ENCODE measurements at regions not wholly inside any gene's neighbourhood (a gene's known extent, or its start where the extent isn't known, plus 50 kb on each side); places are given as distances from the start of the nearest gene placed in this dataset.
"Not testable (repeated sequence)": the region's sequence is repeated elsewhere in the genome, so short reads cannot be mapped to it uniquely, and the experiment has no call there.

DNA sequence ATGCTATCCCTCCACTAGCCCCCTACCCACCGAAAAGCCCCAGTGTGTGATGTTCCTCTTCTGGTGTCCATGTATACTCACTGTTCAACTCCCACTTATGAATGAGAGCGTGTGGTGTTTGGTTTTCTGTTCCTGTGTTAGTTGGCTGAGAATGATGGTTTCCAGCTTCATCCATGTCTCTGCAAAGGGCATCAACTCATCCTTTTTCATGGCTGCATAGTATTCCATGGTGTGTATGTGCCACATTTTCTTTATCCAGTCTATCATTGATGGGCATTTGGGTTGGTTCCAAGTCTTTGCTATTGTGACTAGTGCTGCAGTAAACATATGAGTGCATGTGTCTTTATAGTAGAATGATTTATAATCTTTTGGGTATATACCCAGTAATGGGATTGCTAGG, 599.3 kb upstream of the B3GAT1 start:
- H3K9me2 ChIP-seq (ENCODE audit: insufficient read depth); H3K27ac ChIP-seq (ENCODE audit: low read depth, low read length); H4K20me1 ChIP-seq (ENCODE audit: insufficient read depth); RAD21 ChIA-PET (ENCODE audit: low non-redundant PET in 1 of 2, low total read pairs in 2 of 2, uncharacterized antibody in 2 of 2, unreplicated experiment in 2 of 2); H3K79me2 ChIP-seq (ENCODE audit: insufficient read depth, low read length); H2AFZ ChIP-seq (ENCODE audit: low read depth, low read length, poor library complexity, severe bottlenecking); DNase-seq (ENCODE audit: low read depth, low spot score); H3K9ac ChIP-seq (ENCODE audit: low read length); H3K4me3 ChIP-seq (replicated peaks in 1 of 2; ENCODE audit: low read depth in 1 of 2, low read length in 2 of 2); BruUV-seq (replicated peaks); intact Hi-C loops (cut with micrococcal nuclease); H3K4me1 ChIP-seq (ENCODE audit: control insufficient read depth in 1 of 2, insufficient read depth in 2 of 2, low read length in 2 of 2); H3K4me2 ChIP-seq (ENCODE audit: low read length); H3K9me3 ChIP-seq (ENCODE audit: control insufficient read depth in 1 of 2, insufficient read depth in 1 of 2, low read depth in 1 of 2, low read length in 2 of 2); POLR2A ChIA-PET; H3K36me3 ChIP-seq (ENCODE audit: control insufficient read depth in 1 of 2, insufficient read depth in 2 of 2, low read length in 2 of 2); CTCF ChIA-PET; ATAC-seq: not testable (repeated sequence)
- peaks cover 30% of the 10 kb centered on the region for H3K27me3 ChIP-seq (ENCODE audit: insufficient read depth, low read length)

DNA sequence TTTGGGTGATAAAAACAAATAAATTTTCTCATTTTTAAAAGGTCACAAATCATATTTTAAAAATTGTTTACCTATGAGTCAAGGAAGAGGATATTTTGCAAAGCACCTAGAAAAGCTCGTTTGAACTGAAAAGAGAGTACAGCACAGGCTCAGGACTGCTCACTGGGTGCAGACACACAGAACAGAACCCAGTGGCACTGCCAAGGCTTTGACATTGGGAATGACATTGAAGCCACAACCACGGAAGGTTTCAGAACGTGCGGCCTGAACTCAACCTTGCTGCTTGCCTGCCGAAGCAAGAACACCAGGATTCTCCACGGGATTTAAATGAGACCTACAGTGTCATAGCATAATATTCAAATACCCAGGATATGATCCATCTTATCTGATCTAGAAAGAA, 597.1 kb upstream of the B3GAT1 start:
- intact Hi-C loops (cut with micrococcal nuclease) = no loop called here
- Histone ChIP-seq H3K79me2 (ENCODE audit: insufficient read depth, low read length) (no peaks in the 10 kb centered on the region), H3K4me2 (ENCODE audit: low read length) (no peak overlapping the region), H3K9ac (ENCODE audit: low read length) (no peak overlapping the region), H3K36me3 (ENCODE audit: control insufficient read depth in 1 of 2, insufficient read depth in 2 of 2, low read length in 2 of 2) (no peaks in the 10 kb centered on the region), H4K20me1 (ENCODE audit: insufficient read depth) (no peaks in the 10 kb centered on the region), H3K27me3 (ENCODE audit: insufficient read depth, low read length) (peaks cover 33% of the 10 kb centered on the region), H3K27ac (ENCODE audit: low read depth, low read length) (no peak overlapping the region), H3K9me2 (ENCODE audit: insufficient read depth) (no peaks in the 10 kb centered on the region), H2AFZ (ENCODE audit: low read depth, low read length, poor library complexity, severe bottlenecking) (no peak overlapping the region), H3K4me1 (ENCODE audit: control insufficient read depth in 1 of 2, insufficient read depth in 2 of 2, low read length in 2 of 2) (no peaks in the 10 kb centered on the region), H3K9me3 (ENCODE audit: control insufficient read depth in 1 of 2, insufficient read depth in 1 of 2, low read depth in 1 of 2, low read length in 2 of 2) (no peaks in the 10 kb centered on the region), H3K4me3 (replicated peaks in 1 of 2; ENCODE audit: low read depth in 1 of 2, low read length in 2 of 2) (no peak overlapping the region)
- no peak for DNase-seq (ENCODE audit: low read depth, low spot score)
- ChIA-PET POLR2A (no interaction called here), RAD21 (ENCODE audit: low non-redundant PET in 1 of 2, low total read pairs in 2 of 2, uncharacterized antibody in 2 of 2, unreplicated experiment in 2 of 2) (no interaction called here), CTCF (no interaction called here)
- BruUV-seq (replicated peaks) = no TSS peak
- ATAC-seq = no peak
- no peak for TF ChIP-seq ZNF274 (IDR thresholded peaks at IDR 0.05; ENCODE audit: low read depth, low read length)
- no peak for TF ChIP-seq SP1 (IDR thresholded peaks at IDR 0.05; ENCODE audit: low read depth)

DNA sequence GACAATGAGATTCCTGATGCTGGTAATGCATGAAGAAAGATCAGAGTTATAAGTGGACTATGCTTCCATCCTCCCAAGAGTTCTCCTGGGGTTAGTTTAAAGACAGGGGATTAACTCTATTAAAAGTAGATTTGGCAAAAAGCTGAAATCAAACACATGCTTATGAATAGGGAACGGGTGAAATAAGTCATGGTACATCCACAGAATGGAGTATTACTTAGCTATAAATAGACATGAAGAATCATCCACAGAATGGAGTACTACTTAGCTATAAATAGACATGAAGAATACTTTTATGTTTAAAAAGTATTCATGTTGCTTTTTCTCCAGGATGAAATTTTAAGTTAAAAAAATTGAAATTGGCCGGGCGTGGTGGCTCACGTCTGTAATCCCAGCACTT, 596.4 kb upstream of the B3GAT1 start:
- no peaks in the 10 kb centered on the region for H4K20me1 ChIP-seq (ENCODE audit: insufficient read depth)
- H3K36me3 ChIP-seq (ENCODE audit: control insufficient read depth in 1 of 2, insufficient read depth in 2 of 2, low read length in 2 of 2) = no peaks in the 10 kb centered on the region
- H3K27me3 ChIP-seq (ENCODE audit: insufficient read depth, low read length) = peaks cover 33% of the 10 kb centered on the region
- H3K4me1 ChIP-seq (ENCODE audit: control insufficient read depth in 1 of 2, insufficient read depth in 2 of 2, low read length in 2 of 2) = no peaks in the 10 kb centered on the region
- no peak overlapping the region for H3K27ac ChIP-seq (ENCODE audit: low read depth, low read length)
- no peak for DNase-seq (ENCODE audit: low read depth, low spot score)
- TF ChIP-seq, protein P1, sequence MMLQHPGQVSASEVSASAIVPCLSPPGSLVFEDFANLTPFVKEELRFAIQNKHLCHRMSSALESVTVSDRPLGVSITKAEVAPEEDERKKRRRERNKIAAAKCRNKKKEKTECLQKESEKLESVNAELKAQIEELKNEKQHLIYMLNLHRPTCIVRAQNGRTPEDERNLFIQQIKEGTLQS (IDR thresholded peaks at IDR 0.05) = no peak
- no peak for TF ChIP-seq CEBPB (IDR thresholded peaks at IDR 0.05; ENCODE audit: low read depth)
- TF ChIP-seq SIN3A (IDR thresholded peaks at IDR 0.05; ENCODE audit: low read depth) = no peak
- TF ChIP-seq, protein P2, sequence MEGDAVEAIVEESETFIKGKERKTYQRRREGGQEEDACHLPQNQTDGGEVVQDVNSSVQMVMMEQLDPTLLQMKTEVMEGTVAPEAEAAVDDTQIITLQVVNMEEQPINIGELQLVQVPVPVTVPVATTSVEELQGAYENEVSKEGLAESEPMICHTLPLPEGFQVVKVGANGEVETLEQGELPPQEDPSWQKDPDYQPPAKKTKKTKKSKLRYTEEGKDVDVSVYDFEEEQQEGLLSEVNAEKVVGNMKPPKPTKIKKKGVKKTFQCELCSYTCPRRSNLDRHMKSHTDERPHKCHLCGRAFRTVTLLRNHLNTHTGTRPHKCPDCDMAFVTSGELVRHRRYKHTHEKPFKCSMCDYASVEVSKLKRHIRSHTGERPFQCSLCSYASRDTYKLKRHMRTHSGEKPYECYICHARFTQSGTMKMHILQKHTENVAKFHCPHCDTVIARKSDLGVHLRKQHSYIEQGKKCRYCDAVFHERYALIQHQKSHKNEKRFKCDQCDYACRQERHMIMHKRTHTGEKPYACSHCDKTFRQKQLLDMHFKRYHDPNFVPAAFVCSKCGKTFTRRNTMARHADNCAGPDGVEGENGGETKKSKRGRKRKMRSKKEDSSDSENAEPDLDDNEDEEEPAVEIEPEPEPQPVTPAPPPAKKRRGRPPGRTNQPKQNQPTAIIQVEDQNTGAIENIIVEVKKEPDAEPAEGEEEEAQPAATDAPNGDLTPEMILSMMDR (IDR thresholded peaks at IDR 0.05 in 2 of 3, conservative IDR thresholded peaks at IDR 0.05 in 1 of 3; ENCODE audit: borderline replicate concordance in 1 of 3, insufficient read depth in 1 of 3, low read depth in 2 of 3, low read length in 2 of 3) = no peak
- TF ChIP-seq YY1 (IDR thresholded peaks at IDR 0.05; ENCODE audit: extremely low read depth, insufficient replicate concordance, low read depth, low read length) = no peak
- TF ChIP-seq EZH2 (IDR thresholded peaks at IDR 0.05) = no peak
- no peak for TF ChIP-seq RAD21 (IDR thresholded peaks at IDR 0.05; ENCODE audit: low read depth)
- TF ChIP-seq EZH2phosphoT487 (IDR thresholded peaks at IDR 0.05; ENCODE audit: borderline replicate concordance) = no peak
- TF ChIP-seq POLR2A (IDR thresholded peaks at IDR 0.05; ENCODE audit: borderline replicate concordance, extremely low read depth, insufficient read depth, insufficient read length) = no peak
- ChIA-PET RAD21 (ENCODE audit: low non-redundant PET in 1 of 2, low total read pairs in 2 of 2, uncharacterized antibody in 2 of 2, unreplicated experiment in 2 of 2) (no interaction called here), CTCF (no interaction called here), POLR2A (no interaction called here)
- H3K9me2 ChIP-seq (ENCODE audit: insufficient read depth) = no peaks in the 10 kb centered on the region
- intact Hi-C loops (cut with micrococcal nuclease) = no loop called here
- H3K4me2 ChIP-seq (ENCODE audit: low read length) = no peak overlapping the region
- no peak for ATAC-seq
- no TSS peak for BruUV-seq (replicated peaks)
- no peaks in the 10 kb centered on the region for H3K9me3 ChIP-seq (ENCODE audit: control insufficient read depth in 1 of 2, insufficient read depth in 1 of 2, low read depth in 1 of 2, low read length in 2 of 2)
- no peak overlapping the region for H3K9ac ChIP-seq (ENCODE audit: low read length)
- no peak overlapping the region for H2AFZ ChIP-seq (ENCODE audit: low read depth, low read length, poor library complexity, severe bottlenecking)
- no peaks in the 10 kb centered on the region for H3K79me2 ChIP-seq (ENCODE audit: insufficient read depth, low read length)
- H3K4me3 ChIP-seq (replicated peaks in 1 of 2; ENCODE audit: low read depth in 1 of 2, low read length in 2 of 2) = no peak overlapping the region

All from HCT116 (cell line).